Activated CD4-positive, alpha-beta T cell treated with anti-CD3 and anti-CD28 coated beads, Interleukin-2, Interleukin-4, amounts not matched to agents 100 ng/mL and 50 ng/mL, durations not matched to agents 16 hours and 8 hours (primary cell): ENCODE measurements at regions not wholly inside any gene's neighbourhood (a gene's known extent, or its start where the extent isn't known, plus 50 kb on each side); places are given as distances from the start of the nearest gene placed in this dataset.
A peak's percentile ranks its signal among the peaks of the same experiment; 100 is the strongest.

ENCODE experiments used
- DNase-seq: peaks from one replicate; pipeline ENCODE4 v3.0.0-alpha.2; 2020; ENCODE audit warnings: low spot score

GRCh38 chr15:91678003-91678402 is 175.5 kb upstream of the SLCO3A1 start:
- no peak for DNase-seq

- no peak for DNase-seq
These were observed 174.1 kb upstream of the SLCO3A1 start for GRCh38 chr15:91679447-91679846.

GRCh38 chr15:91685436-91685835 is 168.1 kb upstream of the SLCO3A1 start:
- DNase-seq = no peak

- no peak for DNase-seq
These were observed 164.7 kb upstream of the SLCO3A1 start for GRCh38 chr15:91688811-91689210.

- DNase-seq = no peak
These were observed 164.1 kb upstream of the SLCO3A1 start for GRCh38 chr15:91689377-91689776.

- DNase-seq = no peak
These were observed 160.9 kb upstream of the SLCO3A1 start for GRCh38 chr15:91692596-91692995.

GRCh38 chr15:91694131-91694830 is 159.2 kb upstream of the SLCO3A1 start:
- no peak for DNase-seq

- DNase-seq = no peak
These were observed 158.7 kb upstream of the SLCO3A1 start for GRCh38 chr15:91694831-91695210.

GRCh38 chr15:91695799-91696198 is 157.7 kb upstream of the SLCO3A1 start:
- no peak for DNase-seq

GRCh38 chr15:91696981-91697380 is 156.5 kb upstream of the SLCO3A1 start:
- no peak for DNase-seq

- no peak for DNase-seq
These were observed 155.3 kb upstream of the SLCO3A1 start for GRCh38 chr15:91698241-91698640.

GRCh38 chr15:91699741-91700140 is 153.8 kb upstream of the SLCO3A1 start:
- DNase-seq = no peak

GRCh38 chr15:91703274-91703673 is 150.2 kb upstream of the SLCO3A1 start:
- DNase-seq = no peak

- no peak for DNase-seq
These were observed 149.2 kb upstream of the SLCO3A1 start for GRCh38 chr15:91704343-91704742.

GRCh38 chr15:91706322-91707032 is 147.0 kb upstream of the SLCO3A1 start:
- peak; percentile 90 for DNase-seq

GRCh38 chr15:91710080-91710698 is 143.3 kb upstream of the SLCO3A1 start:
- DNase-seq = peak; percentile 1

- no peak for DNase-seq
These were observed 142.0 kb upstream of the SLCO3A1 start for GRCh38 chr15:91711384-91712033.

GRCh38 chr15:91712286-91712685 is 141.2 kb upstream of the SLCO3A1 start:
- DNase-seq = no peak

- DNase-seq = no peak
These were observed 137.0 kb upstream of the SLCO3A1 start for GRCh38 chr15:91716536-91716935.

- no peak for DNase-seq
These were observed 135.7 kb upstream of the SLCO3A1 start for GRCh38 chr15:91717811-91718210.

GRCh38 chr15:91723959-91724358 is 129.5 kb upstream of the SLCO3A1 start:
- no peak for DNase-seq

GRCh38 chr15:91733661-91734060 is 119.8 kb upstream of the SLCO3A1 start:
- no peak for DNase-seq
